Inferior parietal cortex (tissue), 1 donor: ENCODE measurements at regions not wholly inside any gene's neighbourhood (a gene's known extent, or its start where the extent isn't known, plus 50 kb on each side); places are given as distances from the start of the nearest gene placed in this dataset.

Experiments used
- DNase-seq: peaks from one replicate; pipeline ENCODE4 v3.0.0-alpha.2; 2016; ENCODE audit errors: extremely low spot score

DNA sequence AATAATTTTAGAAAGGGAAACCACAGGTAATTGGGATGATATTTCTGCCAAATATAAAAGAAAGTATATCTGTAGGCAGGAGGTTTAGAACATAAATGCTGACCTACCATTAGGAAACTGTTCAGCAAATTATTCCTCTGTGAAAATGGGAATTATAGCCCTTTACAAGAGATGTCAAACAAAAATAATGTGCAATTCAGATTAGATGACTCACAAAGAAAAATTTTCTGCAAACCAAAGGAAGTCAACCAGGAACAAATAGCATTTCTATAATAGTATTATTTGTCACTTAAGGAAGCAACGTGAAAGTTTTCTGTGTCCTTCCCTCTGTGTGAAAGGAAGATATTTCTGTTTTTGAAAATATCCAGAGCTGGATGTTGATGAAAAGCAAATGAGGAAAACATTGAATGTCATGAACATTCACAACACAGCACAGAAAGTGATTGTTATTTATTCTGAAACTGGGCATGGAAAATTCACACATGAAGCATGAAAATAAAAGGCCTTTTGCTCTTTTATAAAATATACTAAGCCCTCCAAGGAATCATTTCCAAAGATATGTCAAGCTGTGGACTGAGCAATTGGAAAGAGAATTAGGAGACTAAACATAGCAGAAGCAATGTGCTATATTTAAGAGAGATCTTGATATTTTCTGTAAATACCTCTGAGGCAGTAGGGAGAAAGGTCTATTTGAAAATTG, 57.9 kb upstream of the SPHKAP start:
- no peak for DNase-seq
